B cell (primary cell): ENCODE measurements at regions not wholly inside any gene's neighbourhood (a gene's known extent, or its start where the extent isn't known, plus 50 kb on each side); places are given as distances from the start of the nearest gene placed in this dataset.
"Not testable (repeated sequence)": the region's sequence is repeated elsewhere in the genome, so short reads cannot be mapped to it uniquely, and the experiment has no call there.

Experiments
- ATAC-seq: fragments of 200-7000 bp; cut with Tn5 transposase; one replicate; pipeline ENCODE4 v1.10.0; 2021; ENCODE audit warnings: low read depth, mild to moderate bottlenecking, moderate number of reproducible peaks, moderate library complexity
- CTCF ChIA-PET: fragments of 350-600 bp; sonication (Branson Sonifier 250); formaldehyde crosslinking; loops from one replicate; lab custom pipeline; 2021; ENCODE audit warnings: antibody characterized with exemption, inconsistent platforms; lab: Charles Lee
- POLR2A ChIA-PET: fragments of 350-600 bp; sonication (Branson Sonifier 250); formaldehyde crosslinking; loops from one replicate; lab custom pipeline; 2021; ENCODE audit warnings: antibody characterized with exemption; lab: Charles Lee
- DNase-seq: peaks from one replicate; pipeline ENCODE4 v3.0.0; 2013
- H2AFZ ChIP-seq: 2 replicates; pipeline ENCODE4 v1.6.1; 2012; ENCODE audit warnings: mild to moderate bottlenecking, low read depth, low read length; ENCODE audit not compliant: insufficient read depth, poor library complexity, severe bottlenecking
- H3K27ac ChIP-seq, 2 donors: 1 replicate in 1 of 2; 2 replicates in 1 of 2; pipeline ENCODE4 v1.5.1; 2012 to 2013; ENCODE audit warnings: low read length in 2 of 2, mild to moderate bottlenecking in 2 of 2, moderate library complexity in 1 of 2
- H3K27me3 ChIP-seq, 4 experiments: fragments of 200-600 bp in 1 of 4; sonication (generic) in 1 of 4; replicated peaks in 1 of 4; 1 replicate in 2 of 4; 2 replicates in 2 of 4; pipeline versions ENCODE4 v1.6.1 to v1.7.0; 2013 to 2016; ENCODE audit warnings: low read length in 3 of 4, mild to moderate bottlenecking in 2 of 4, mixed read lengths in 1 of 4, moderate library complexity in 1 of 4; ENCODE audit not compliant: insufficient read depth in 4 of 4, control insufficient read depth in 3 of 4; ENCODE audit errors: control extremely low read depth in 1 of 4
- H3K36me3 ChIP-seq, 2 experiments: replicated peaks in 1 of 2; 1 replicate in 1 of 2; 2 replicates in 1 of 2; pipeline versions ENCODE4 v1.6.1 to v1.7.1; 2013; ENCODE audit warnings: low read length in 1 of 2; ENCODE audit not compliant: insufficient read depth in 2 of 2, control insufficient read depth in 1 of 2; ENCODE audit errors: control extremely low read depth in 1 of 2, extremely low read depth in 1 of 2
- H3K4me1 ChIP-seq, 2 donors: fragments of 200-600 bp in 1 of 2; sonication (generic) in 1 of 2; 1 replicate in 1 of 2; 2 replicates in 1 of 2; pipeline versions ENCODE4 v1.5.1 to v1.6.1; 2013 to 2017; ENCODE audit warnings: low read length in 2 of 2; ENCODE audit not compliant: control insufficient read depth in 2 of 2, insufficient read depth in 2 of 2
- H3K4me2 ChIP-seq: replicated peaks from 2 replicates; pipeline ENCODE3; 2012; ENCODE audit warnings: mild to moderate bottlenecking, low read depth, low read length; ENCODE audit not compliant: poor library complexity, severe bottlenecking
- H3K4me3 ChIP-seq, 5 experiments: fragments of 200-600 bp in 1 of 5; sonication (generic) in 1 of 5; 1 replicate in 3 of 5; 2 replicates in 2 of 5; pipeline versions ENCODE4 v1.5.1 to v1.7.0; 2011 to 2016; ENCODE audit warnings: low read length in 4 of 5, mild to moderate bottlenecking in 4 of 5, low read depth in 2 of 5, control low read depth in 1 of 5, moderate library complexity in 1 of 5; ENCODE audit not compliant: insufficient read depth in 1 of 5; ENCODE audit errors: control extremely low read depth in 1 of 5, extremely low read depth in 1 of 5
- H3K79me2 ChIP-seq: fragments of 200-600 bp; sonication (generic); one replicate; pipeline ENCODE4 v1.6.0; 2016; ENCODE audit warnings: low read length; ENCODE audit not compliant: control insufficient read depth, insufficient read depth
- H3K9ac ChIP-seq: fragments of 200-600 bp; sonication (generic); 2 replicates; pipeline ENCODE4 v1.6.1; 2017; ENCODE audit warnings: mild to moderate bottlenecking, low read length, moderate library complexity
- H3K9me3 ChIP-seq, 3 donors: one replicate each; pipeline versions ENCODE4 v1.6.1 to v1.7.1; 2013; ENCODE audit warnings: low read length in 2 of 3; ENCODE audit not compliant: control insufficient read depth in 2 of 3, insufficient read depth in 1 of 3; ENCODE audit errors: control extremely low read depth in 1 of 3
- H4K20me1 ChIP-seq: 2 replicates; pipeline ENCODE4 v1.6.0; 2012; ENCODE audit warnings: mild to moderate bottlenecking, low read length; ENCODE audit not compliant: insufficient read depth, control insufficient read depth, poor library complexity, severe bottlenecking
- H3K27ac Mint-ChIP-seq: one replicate; pipeline ENCODE4 v1.8.0; 2021; ENCODE audit warnings: mixed read lengths
- H3K27me3 Mint-ChIP-seq: one replicate; pipeline ENCODE4 v1.8.0; 2021; ENCODE audit warnings: mixed read lengths
- H3K4me1 Mint-ChIP-seq: one replicate; pipeline ENCODE4 v1.8.0; 2021; ENCODE audit warnings: mixed read lengths
- H3K4me3 Mint-ChIP-seq: one replicate; pipeline ENCODE4 v1.8.0; 2021; ENCODE audit warnings: mixed read lengths
- H3K9me3 Mint-ChIP-seq: one replicate; pipeline ENCODE4 v1.8.0; 2022; ENCODE audit warnings: mixed read lengths; ENCODE audit not compliant: insufficient read depth
- CTCF ChIP-seq: fragments of 200-600 bp; IDR thresholded peaks from one replicate; pipeline ENCODE4 v1.8.0; 2022; ENCODE audit warnings: antibody characterized with exemption, mild to moderate bottlenecking
- EZH2 ChIP-seq: IDR thresholded peaks from 2 replicates; pipeline ENCODE4 v1.6.1; 2012; ENCODE audit warnings: borderline replicate concordance, low read depth, mild to moderate bottlenecking, moderate library complexity, low read length; ENCODE audit not compliant: insufficient read depth, poor library complexity, severe bottlenecking
- WGBS: methylation state at CpG from one replicate; pipeline ENCODE4 v1.1.5; 2013; ENCODE audit warnings: missing lambda C conversion rate; ENCODE audit not compliant: insufficient coverage; 5-methylcytosine and 5-hydroxymethylcytosine counted together
- intact Hi-C: fragments of 100-400 bp; cut with micrococcal nuclease; formaldehyde crosslinking; loops from one replicate; pipeline ENCODE4 v1.10.0; 2022

GRCh38 chr9:129527955-129528354 lies 92.9 kb downstream of the C9orf50 start:
- H3K27ac ChIP-seq, H3K9me3 Mint-ChIP-seq, POLR2A ChIA-PET, ATAC-seq, H3K4me3 Mint-ChIP-seq, intact Hi-C loops, H3K79me2 ChIP-seq, H3K27ac Mint-ChIP-seq, H3K9ac ChIP-seq, DNase-seq, H3K4me1 Mint-ChIP-seq, H4K20me1 ChIP-seq, H3K4me3 ChIP-seq, H3K4me1 ChIP-seq, H2AFZ ChIP-seq, H3K4me2 ChIP-seq, H3K36me3 ChIP-seq: not testable (repeated sequence)
- peaks cover 40% of the 10 kb centered on the region for H3K27me3 Mint-ChIP-seq
- peaks cover 0 to 15% (median 4%) of the 10 kb centered on the region in 3 donors for H3K9me3 ChIP-seq
- CTCF ChIA-PET, result interaction anchor here (0.6 kb wide), 1 partner anchor 361 kb away, joined by 4 read pairs; no protein-coding TSS in a partner anchor
- 100% methylated on average over 1 of the region's 1 CpG for WGBS
- peaks cover 0 to 14% (median 4%) of the 10 kb centered on the region in 4 experiments for H3K27me3 ChIP-seq

GRCh38 chr9:129525656-129526196 lies 95.2 kb downstream of the C9orf50 start:
- no peaks in the 10 kb centered on the region for H3K36me3 ChIP-seq
- H3K4me1 Mint-ChIP-seq, result no peaks in the 10 kb centered on the region

More at GRCh38 chr9:129525656-129526196, 95.2 kb downstream of the C9orf50 start:
- intact Hi-C loops, result no loop called here
- no peak overlapping the region for H3K4me2 ChIP-seq
- POLR2A ChIA-PET, result no interaction called here
- Mint-ChIP-seq H3K27me3 (peaks cover 40% of the 10 kb centered on the region), H3K27ac (no peak overlapping the region), H3K4me3 (no peak overlapping the region), H3K9me3 (peaks cover 2% of the 10 kb centered on the region)
- no peak for DNase-seq
- WGBS, result 0% methylated on average over 2 of the region's 3 CpGs
- TF ChIP-seq CTCF, result no peak
- no peak for TF ChIP-seq EZH2
- H3K27ac ChIP-seq, result no peak overlapping the region
- peaks cover 0 to 11% (median 4%) of the 10 kb centered on the region in 4 experiments for H3K27me3 ChIP-seq
- no peak overlapping the region for H3K4me3 ChIP-seq
- CTCF ChIA-PET, result interaction anchor here (1.2 kb wide), 1 partner anchor 143 kb away, joined by 3 read pairs; no protein-coding TSS in a partner anchor
- H3K9me3 ChIP-seq, result peaks cover 0 to 15% (median 4%) of the 10 kb centered on the region in 3 donors
- no peak for ATAC-seq
- H3K4me1 ChIP-seq, result no peaks in the 10 kb centered on the region
- H3K79me2 ChIP-seq, result no peaks in the 10 kb centered on the region
- no peaks in the 10 kb centered on the region for H4K20me1 ChIP-seq
- no peak overlapping the region for H3K9ac ChIP-seq
- no peak overlapping the region for H2AFZ ChIP-seq
